Spleen (tissue), 7 donors: ENCODE measurements at regions not wholly inside any gene's neighbourhood (a gene's known extent, or its start where the extent isn't known, plus 50 kb on each side); places are given as distances from the start of the nearest gene placed in this dataset.

Experiments used
- CTCF ChIP-seq, 11 experiments: fragments of 200-600 bp in 7 of 11; fragments of 450-650 bp in 4 of 11; sonication (generic) in 4 of 11; IDR thresholded peaks in 8 of 11; conservative IDR thresholded peaks in 3 of 11; 1 replicate in 7 of 11; 2 replicates in 4 of 11; pipeline versions ENCODE4 v1.4.0 to v1.8.0; 2016 to 2021; ENCODE audit warnings: antibody characterized with exemption in 11 of 11, inconsistent platforms in 4 of 11, mild to moderate bottlenecking in 1 of 11
- POLR2A ChIP-seq, 3 donors: fragments of 450-650 bp; IDR thresholded peaks; one replicate each; pipeline ENCODE4 v1.5.1; 2017; ENCODE audit warnings: antibody characterized with exemption in 3 of 3, mild to moderate bottlenecking in 1 of 3
- POLR2AphosphoS5 ChIP-seq, 3 donors: sonication (generic); formaldehyde crosslinking; IDR thresholded peaks; one replicate each; pipeline ENCODE4 v1.5.1; 2017; ENCODE audit warnings: antibody characterized with exemption in 3 of 3
- donor health status: DM: no; HTN: no; CAD: no; lungs with moderate emphysema.
- donor health status: DM: no; HTN: no; CAD: no.
- donor health status: DM: no; HTN: no; CAD: no.

- TF ChIP-seq POLR2AphosphoS5 (IDR thresholded peaks at IDR 0.05): no peak
- no peak for TF ChIP-seq CTCF (IDR thresholded peaks at IDR 0.05 in 8 of 11, conservative IDR thresholded peaks at IDR 0.05 in 3 of 11)
- no peak for TF ChIP-seq POLR2A (IDR thresholded peaks at IDR 0.05)
Measured at GRCh38 chr2:133755480-133756300, 187.4 kb upstream of the NCKAP5 start.
